ENCODE measurements at regions not wholly inside any gene's neighbourhood (a gene's known extent, or its start where the extent isn't known, plus 50 kb on each side); places are given as distances from the start of the nearest gene placed in this dataset.

DNA sequence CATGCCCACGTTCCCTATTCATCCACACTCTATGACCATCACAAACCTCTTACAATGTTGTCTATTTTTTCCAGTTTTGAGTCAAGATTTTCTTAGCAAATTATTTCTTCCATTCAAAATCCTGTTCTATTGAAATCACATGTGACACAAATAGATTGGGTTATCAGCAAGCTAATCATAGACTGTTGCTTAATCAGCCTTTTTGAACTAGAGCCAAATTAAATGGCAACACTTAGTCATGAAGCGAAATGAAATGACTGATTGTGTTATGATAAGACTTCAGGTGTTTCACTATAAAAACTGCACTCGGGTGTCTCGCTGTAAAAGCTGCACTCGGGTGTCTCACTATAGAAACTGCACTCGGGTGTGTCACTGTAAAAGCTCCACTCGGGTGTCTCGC is 890.0 kb upstream of the FRG1 start:
- no peak for TF ChIP-seq EZH2phosphoT487 (IDR thresholded peaks at IDR 0.05; ENCODE audit: borderline replicate concordance, low read length)
- TF ChIP-seq, protein P1, sequence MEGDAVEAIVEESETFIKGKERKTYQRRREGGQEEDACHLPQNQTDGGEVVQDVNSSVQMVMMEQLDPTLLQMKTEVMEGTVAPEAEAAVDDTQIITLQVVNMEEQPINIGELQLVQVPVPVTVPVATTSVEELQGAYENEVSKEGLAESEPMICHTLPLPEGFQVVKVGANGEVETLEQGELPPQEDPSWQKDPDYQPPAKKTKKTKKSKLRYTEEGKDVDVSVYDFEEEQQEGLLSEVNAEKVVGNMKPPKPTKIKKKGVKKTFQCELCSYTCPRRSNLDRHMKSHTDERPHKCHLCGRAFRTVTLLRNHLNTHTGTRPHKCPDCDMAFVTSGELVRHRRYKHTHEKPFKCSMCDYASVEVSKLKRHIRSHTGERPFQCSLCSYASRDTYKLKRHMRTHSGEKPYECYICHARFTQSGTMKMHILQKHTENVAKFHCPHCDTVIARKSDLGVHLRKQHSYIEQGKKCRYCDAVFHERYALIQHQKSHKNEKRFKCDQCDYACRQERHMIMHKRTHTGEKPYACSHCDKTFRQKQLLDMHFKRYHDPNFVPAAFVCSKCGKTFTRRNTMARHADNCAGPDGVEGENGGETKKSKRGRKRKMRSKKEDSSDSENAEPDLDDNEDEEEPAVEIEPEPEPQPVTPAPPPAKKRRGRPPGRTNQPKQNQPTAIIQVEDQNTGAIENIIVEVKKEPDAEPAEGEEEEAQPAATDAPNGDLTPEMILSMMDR (IDR thresholded peaks at IDR 0.05; ENCODE audit: low read depth, low read length, poor library complexity, severe bottlenecking) = no peak

All from DOHH2 (cell line).